Choroid plexus epithelial cell (primary cell): ENCODE measurements at regions not wholly inside any gene's neighbourhood (a gene's known extent, or its start where the extent isn't known, plus 50 kb on each side); places are given as distances from the start of the nearest gene placed in this dataset.

ENCODE experiments used
- DNase-seq: peaks from one replicate; pipeline ENCODE4 v3.0.0-alpha.2; 2010; ENCODE audit warnings: low read depth
- H3K4me3 ChIP-seq: 2 replicates; pipeline ENCODE4 v1.5.1; 2011; ENCODE audit warnings: low read depth, mild to moderate bottlenecking, control low read depth, low read length, moderate library complexity
- TF ChIP-seq, protein P1 (sequence below): conservative IDR thresholded peaks from 2 replicates; pipeline ENCODE4 v1.5.1; 2011; ENCODE audit warnings: low read depth, mild to moderate bottlenecking, control low read depth, inconsistent platforms, low read length, moderate library complexity

DNA sequence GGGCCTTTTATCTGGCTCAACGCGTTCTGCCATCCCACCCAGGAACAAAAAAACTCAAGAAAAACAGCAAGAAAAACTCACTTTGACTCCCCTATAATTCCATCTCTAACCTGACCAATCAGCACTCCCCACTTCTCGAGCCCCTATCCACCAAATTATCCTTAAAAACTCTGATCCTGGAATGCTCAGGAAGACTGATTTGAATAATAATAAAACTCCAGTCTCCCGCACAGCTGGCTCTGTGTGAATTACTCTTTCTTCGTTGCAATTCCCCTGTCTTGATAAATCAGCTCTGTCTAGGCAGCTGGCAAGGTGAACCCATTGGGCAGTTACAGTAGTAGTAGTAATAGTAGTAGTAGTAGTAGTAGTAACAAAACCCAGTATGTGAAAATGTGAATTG, 165.7 kb upstream of the CASK start:
- DNase-seq: no peak
- TF ChIP-seq, protein P1, sequence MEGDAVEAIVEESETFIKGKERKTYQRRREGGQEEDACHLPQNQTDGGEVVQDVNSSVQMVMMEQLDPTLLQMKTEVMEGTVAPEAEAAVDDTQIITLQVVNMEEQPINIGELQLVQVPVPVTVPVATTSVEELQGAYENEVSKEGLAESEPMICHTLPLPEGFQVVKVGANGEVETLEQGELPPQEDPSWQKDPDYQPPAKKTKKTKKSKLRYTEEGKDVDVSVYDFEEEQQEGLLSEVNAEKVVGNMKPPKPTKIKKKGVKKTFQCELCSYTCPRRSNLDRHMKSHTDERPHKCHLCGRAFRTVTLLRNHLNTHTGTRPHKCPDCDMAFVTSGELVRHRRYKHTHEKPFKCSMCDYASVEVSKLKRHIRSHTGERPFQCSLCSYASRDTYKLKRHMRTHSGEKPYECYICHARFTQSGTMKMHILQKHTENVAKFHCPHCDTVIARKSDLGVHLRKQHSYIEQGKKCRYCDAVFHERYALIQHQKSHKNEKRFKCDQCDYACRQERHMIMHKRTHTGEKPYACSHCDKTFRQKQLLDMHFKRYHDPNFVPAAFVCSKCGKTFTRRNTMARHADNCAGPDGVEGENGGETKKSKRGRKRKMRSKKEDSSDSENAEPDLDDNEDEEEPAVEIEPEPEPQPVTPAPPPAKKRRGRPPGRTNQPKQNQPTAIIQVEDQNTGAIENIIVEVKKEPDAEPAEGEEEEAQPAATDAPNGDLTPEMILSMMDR: no peak
- H3K4me3 ChIP-seq: no peak overlapping the region

DNA sequence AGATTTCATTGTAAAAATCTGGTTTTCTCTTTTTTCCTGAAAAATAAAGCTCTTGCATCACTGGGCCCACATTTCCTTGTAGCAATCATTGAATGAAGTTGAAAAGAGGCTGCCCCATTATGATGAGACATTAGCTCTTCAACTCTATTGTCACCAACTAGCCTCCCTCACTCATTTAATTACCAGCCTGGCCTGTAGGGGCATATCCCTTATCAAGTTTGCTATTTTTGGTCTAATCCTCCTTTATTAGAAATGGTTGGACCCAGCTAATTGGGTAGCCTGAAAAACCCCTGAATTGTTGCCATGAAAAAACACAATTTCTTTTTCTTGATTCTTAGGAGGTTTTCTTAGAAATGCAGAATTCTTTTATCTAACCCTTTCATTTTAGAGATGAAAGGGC, 164.6 kb upstream of the CASK start:
- TF ChIP-seq, protein P1: no peak
- H3K4me3 ChIP-seq: no peak overlapping the region
- DNase-seq: no peak

DNA sequence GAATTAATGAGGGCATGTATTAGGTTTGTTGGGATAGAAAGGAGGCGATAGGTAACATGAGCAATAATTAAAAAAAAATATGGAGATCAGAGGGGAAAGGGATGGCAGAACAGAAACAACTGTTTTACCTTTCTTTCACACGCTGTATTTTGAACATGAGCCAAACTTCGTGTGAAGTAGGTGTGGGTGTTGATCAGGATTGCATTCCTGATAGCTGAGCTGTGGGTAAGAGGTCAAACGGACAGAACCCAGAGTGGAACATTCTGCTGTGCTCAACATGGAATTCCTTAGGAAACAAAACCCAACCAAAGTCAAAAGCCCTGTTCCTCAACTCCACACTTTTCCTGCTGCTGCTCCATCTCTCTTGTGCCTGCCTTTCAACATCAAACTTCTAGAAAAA, 162.5 kb upstream of the CASK start:
- TF ChIP-seq, protein P1: no peak
- no peak overlapping the region for H3K4me3 ChIP-seq
- DNase-seq: peak; percentile 23

DNA sequence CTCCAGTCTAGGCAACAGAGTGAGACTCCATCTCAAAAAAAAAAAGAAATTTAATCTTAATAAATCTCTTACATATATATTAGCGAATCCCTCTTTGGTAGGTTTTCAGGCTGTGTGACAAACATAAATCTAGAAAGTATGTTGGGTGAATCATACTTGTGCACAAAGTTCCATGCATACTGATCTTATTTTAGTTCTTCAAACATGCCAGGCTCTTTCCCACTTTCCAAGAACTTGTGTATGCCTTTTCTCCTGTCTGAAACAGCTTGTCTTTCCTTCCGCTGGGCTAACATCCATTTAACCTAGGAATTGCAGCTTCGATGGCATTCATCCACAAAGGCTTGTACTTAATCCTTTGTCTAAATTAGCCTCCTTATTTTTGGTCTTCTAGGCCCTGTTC, 156.6 kb upstream of the CASK start:
- DNase-seq: peak; percentile 5
- TF ChIP-seq, protein P1: no peak
- no peak overlapping the region for H3K4me3 ChIP-seq

DNA sequence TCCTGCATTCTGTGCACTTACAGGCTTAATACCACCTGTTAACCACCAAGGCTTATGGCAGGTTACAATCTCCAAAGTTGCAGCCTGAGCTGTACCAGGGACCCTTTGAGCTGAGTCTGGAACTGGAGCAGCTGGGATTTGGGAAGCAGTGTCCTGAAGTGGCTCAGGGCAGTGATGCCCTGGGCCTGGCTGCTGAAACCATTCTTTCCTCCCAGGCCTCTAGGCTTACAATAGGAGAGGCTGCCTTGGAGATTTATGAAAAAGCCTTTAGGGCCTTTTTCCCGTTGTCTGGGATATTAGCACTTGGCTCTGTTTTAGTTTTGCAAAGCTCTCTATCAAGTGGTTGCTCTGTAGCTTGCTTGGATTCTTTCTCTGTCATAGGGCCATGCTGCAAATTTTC, 154.3 kb upstream of the CASK start:
- DNase-seq: no peak
- no peak overlapping the region for H3K4me3 ChIP-seq
- TF ChIP-seq, protein P1: no peak

DNA sequence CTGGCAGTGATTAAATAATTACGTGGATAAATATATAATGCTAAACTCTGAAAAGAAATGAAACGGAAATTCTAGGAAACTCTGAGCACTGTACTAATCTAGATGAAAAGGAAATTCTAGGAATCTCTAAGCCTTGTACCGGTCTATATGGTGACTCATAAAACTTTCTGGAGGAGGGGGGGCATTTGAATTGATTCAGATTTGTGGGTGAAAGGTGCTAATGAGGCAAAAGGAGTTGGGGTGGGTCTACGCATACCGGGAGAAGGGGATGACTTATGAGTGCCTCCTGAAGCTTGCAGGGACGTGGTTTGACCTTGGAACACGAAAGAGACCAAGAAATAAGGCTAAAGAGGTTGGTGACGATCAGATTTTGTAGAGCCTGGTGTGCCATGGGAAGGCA, 151.7 kb upstream of the CASK start:
- no peak for DNase-seq
- TF ChIP-seq, protein P1: no peak
- no peak overlapping the region for H3K4me3 ChIP-seq

DNA sequence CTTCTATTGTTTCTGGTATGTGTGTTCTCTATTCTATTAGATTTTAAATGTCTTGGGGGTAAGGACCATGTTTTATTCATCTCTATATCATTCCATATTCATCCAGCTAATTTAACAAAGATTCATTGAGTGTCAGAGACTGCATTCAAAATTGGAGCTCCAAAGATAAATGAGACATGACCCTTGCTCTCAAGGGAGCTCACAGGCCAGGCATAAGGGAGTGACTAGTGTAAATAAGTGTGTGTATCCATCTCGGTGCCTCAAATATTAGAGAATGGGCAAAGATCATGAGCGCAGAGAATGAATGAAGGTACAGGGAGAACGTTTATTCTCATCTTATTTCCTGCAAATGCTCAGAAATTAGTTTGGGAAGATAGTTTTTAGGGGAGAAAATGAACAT, 150.1 kb upstream of the CASK start:
- H3K4me3 ChIP-seq: no peak overlapping the region
- DNase-seq: no peak
- TF ChIP-seq, protein P1: no peak
